GM12864 (cell line): ENCODE measurements at regions not wholly inside any gene's neighbourhood (a gene's known extent, or its start where the extent isn't known, plus 50 kb on each side); places are given as distances from the start of the nearest gene placed in this dataset.
A peak's percentile ranks its signal among the peaks of the same experiment; 100 is the strongest.

Source experiments
- DNase-seq: peaks from one replicate; pipeline ENCODE4 v3.0.0-alpha.2; 2011; ENCODE audit warnings: low read depth
- H3K4me3 ChIP-seq: 2 replicates; pipeline ENCODE4 v1.5.1; 2011; ENCODE audit warnings: mild to moderate bottlenecking, low read depth, low read length, control low read depth
- TF ChIP-seq, protein P1 (sequence below): IDR thresholded peaks from 2 replicates; pipeline ENCODE4 v1.5.1; 2011; ENCODE audit warnings: low read depth, mild to moderate bottlenecking, moderate library complexity, low read length, control low read depth, inconsistent platforms; ENCODE audit errors: missing control alignments

DNA sequence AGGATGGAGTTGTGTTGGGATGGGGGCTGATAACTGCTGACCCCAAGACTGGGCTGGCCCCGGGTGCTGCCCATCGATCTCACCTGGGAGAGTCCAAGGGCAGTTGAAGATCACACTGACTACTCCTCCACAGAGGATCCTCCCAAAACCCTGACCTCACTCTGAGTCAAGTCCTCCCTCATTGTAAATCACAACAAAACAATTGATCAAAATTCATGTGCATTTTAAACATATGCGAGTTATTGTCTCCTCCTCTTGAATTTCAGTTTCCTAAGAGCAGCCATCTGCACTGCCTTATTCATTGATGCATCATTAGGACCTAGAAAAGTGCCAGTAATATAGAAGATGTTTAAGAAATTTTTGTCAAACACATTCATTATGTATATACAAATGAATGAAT is 273.6 kb downstream of the C1orf94 start:
- H3K4me3 ChIP-seq: no peak overlapping the region
- TF ChIP-seq, protein P1, sequence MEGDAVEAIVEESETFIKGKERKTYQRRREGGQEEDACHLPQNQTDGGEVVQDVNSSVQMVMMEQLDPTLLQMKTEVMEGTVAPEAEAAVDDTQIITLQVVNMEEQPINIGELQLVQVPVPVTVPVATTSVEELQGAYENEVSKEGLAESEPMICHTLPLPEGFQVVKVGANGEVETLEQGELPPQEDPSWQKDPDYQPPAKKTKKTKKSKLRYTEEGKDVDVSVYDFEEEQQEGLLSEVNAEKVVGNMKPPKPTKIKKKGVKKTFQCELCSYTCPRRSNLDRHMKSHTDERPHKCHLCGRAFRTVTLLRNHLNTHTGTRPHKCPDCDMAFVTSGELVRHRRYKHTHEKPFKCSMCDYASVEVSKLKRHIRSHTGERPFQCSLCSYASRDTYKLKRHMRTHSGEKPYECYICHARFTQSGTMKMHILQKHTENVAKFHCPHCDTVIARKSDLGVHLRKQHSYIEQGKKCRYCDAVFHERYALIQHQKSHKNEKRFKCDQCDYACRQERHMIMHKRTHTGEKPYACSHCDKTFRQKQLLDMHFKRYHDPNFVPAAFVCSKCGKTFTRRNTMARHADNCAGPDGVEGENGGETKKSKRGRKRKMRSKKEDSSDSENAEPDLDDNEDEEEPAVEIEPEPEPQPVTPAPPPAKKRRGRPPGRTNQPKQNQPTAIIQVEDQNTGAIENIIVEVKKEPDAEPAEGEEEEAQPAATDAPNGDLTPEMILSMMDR: no peak
- no peak for DNase-seq

DNA sequence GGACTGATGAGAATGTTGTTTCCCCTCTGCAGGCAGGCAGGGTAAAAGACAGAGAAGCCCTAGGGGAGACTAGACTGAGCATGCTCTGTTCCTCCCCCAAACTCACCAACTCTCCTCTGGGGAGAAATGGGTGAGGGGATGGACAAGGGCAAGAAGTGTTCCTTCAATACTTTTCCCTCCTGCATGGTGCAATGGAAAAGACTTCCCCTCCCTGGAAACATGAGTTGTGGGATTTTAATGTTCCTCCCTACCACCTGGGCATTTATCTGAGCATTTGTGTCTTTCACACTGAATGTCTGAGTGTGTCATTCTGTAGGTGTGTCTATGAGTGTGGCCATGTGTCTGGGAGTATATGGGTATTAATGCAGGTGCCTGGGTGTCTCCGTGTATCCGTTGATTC is 275.7 kb downstream of the C1orf94 start:
- H3K4me3 ChIP-seq: no peak overlapping the region
- TF ChIP-seq, protein P1: no peak
- DNase-seq: no peak

DNA sequence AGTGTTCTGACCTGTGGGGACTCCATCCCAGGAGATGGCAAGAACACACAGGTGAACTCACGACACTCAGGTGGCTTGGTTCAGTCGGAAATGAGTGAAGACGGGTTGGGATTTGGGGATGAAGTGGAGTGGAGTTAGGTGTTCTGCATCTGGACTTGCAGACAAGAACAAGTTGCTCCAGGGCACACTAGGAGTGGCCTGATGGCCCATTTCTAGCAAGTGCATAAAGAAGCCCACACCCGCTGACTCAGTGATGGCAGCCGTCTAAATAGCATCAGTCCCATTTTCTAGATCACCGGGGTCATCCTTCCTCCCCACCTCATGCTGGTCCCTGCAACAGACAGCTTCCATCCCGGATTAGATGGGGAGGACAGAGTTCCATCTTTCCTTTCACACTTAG is 278.4 kb downstream of the C1orf94 start:
- H3K4me3 ChIP-seq: no peak overlapping the region
- no peak for DNase-seq
- TF ChIP-seq, protein P1: no peak

DNA sequence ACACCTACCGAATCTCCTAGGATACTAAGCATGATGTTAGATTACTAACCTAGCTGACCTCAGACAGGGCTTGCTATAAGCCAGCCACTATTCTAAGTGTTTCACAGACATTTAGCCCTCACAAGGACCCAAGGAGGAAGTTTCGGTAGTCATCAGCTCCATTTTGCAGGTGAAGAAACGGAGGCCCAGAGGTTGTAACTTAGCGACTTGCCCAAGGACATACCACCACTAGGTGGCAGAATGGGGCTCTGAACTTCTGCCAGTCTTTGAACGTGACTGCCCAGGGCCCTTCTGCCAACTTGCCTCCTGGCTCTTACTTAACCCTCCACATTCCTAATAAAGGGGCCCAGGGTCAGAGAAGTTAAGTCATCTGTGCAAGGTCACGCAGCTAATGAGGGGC is 283.5 kb downstream of the C1orf94 start:
- DNase-seq: peak; percentile 42
- TF ChIP-seq, protein P1: peak; percentile 89

DNA sequence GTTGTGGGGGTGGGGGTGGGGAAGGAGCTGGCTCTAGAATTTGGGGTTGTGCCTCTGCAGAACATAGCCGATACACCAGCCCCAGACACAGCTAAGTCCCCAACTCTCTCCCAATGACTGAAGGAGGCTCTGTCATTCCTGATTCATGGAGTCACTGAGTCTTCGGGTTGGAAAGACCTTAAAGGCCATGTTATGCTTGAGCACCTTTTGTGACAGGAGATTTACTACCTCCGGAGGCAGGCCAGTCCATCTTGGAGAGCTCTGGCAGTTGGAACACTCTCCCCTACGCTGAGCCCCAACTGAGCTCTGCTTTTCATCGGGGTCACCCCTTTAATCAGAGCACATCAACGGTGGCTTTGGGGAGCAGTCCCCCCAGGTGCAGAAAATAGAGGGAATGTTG is 284.4 kb upstream of the GJB5 start:
- TF ChIP-seq, protein P1: no peak

More for the DNA sequence above, 283.5 kb downstream of the C1orf94 start:
- no peak overlapping the region for H3K4me3 ChIP-seq

DNA sequence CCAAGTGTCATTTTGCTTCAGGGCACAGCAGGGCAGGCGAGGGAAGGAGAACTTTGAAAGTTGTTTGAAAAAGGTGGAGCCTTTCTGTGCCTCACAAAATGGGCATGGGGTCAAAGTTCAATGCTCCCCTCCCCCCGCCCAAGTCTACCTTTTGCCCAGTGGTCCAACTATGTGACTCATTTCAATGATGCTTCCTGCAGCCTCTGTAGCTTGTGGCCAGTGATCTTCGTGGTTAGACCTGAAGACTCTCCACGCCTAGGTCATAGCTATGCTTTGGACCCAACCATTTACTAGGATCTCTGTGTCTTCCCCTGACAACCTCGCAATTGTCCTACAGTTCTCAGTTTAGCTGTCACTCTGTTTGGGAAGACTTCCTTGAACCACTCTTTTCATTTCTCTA is 280.3 kb upstream of the GJB5 start:
- no peak for DNase-seq
- no peak overlapping the region for H3K4me3 ChIP-seq
- TF ChIP-seq, protein P1: no peak

More for the DNA sequence above, 284.4 kb upstream of the GJB5 start:
- no peak for DNase-seq
- H3K4me3 ChIP-seq: no peak overlapping the region

DNA sequence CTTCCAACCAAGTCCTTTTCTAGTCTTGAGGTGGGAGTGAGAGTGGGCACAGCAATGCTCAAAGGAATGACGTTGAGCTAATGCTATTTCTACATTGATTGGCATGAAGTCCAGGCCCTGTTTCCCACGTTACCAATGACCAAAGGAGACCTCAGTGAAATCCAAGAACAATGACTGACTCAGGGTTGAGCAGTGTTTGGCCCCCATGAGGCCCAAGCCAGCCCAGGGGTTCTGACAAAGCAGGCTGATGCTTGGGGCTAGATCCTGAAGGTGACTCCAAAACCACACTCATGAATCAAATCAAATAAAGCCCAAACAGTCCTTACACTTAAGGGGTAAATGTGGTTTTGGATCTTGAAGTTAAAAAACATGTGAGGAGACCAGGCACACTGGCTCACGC is 278.5 kb upstream of the GJB5 start:
- DNase-seq: no peak
- no peak overlapping the region for H3K4me3 ChIP-seq
- TF ChIP-seq, protein P1: no peak
